GM23248 (cell line): ENCODE measurements at regions not wholly inside any gene's neighbourhood (a gene's known extent, or its start where the extent isn't known, plus 50 kb on each side); places are given as distances from the start of the nearest gene placed in this dataset.

ENCODE experiments used
- EZH2 ChIP-seq: fragments of 200-600 bp; sonication (generic); IDR thresholded peaks from 2 replicates; pipeline ENCODE4 v1.6.1; 2018; ENCODE audit warnings: antibody characterized with exemption, mild to moderate bottlenecking; ENCODE audit not compliant: insufficient read depth, poor library complexity, severe bottlenecking
- EZH2phosphoT487 ChIP-seq: fragments of 200-600 bp; sonication (generic); IDR thresholded peaks from 2 replicates; pipeline ENCODE4 v1.6.1; 2018; ENCODE audit warnings: antibody characterized with exemption, moderate library complexity, mild to moderate bottlenecking, low read depth; ENCODE audit not compliant: insufficient read depth

DNA sequence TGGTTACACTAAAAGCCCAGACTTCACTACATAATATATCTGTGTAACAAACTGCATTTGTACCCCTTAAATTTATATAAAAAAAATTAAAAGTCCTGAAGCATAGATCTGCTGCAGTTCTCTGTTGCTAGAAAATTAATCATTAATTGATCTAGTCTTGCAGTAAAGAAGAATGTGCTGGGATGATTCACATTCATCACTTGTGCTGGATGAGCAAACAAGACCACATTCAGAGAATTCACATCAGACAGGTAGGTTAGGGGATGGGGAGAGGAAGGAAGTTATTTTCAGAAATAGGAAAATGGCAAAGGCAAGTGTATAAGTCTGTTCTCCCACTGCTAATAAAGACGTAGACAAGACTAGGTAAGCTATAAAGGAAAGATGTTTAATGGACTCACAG is 1019.0 kb downstream of the KCNMA1 start:
- no peak for TF ChIP-seq EZH2
- no peak for TF ChIP-seq EZH2phosphoT487
